Gastroesophageal sphincter (tissue), 3 donors: ENCODE measurements at regions not wholly inside any gene's neighbourhood (a gene's known extent, or its start where the extent isn't known, plus 50 kb on each side); places are given as distances from the start of the nearest gene placed in this dataset.

Experiments
- CTCF ChIP-seq, 4 experiments: fragments of 200-600 bp in 2 of 4; fragments of 450-650 bp in 2 of 4; sonication (generic) in 1 of 4; IDR thresholded peaks; one replicate each; pipeline ENCODE4 v1.5.1; 2017 to 2019; ENCODE audit warnings: antibody characterized with exemption in 4 of 4, mild to moderate bottlenecking in 2 of 4, moderate library complexity in 2 of 4
- EP300 ChIP-seq: sonication (generic); formaldehyde crosslinking; IDR thresholded peaks from one replicate; pipeline ENCODE4 v1.6.1; 2017; ENCODE audit warnings: antibody characterized with exemption, mild to moderate bottlenecking
- POLR2A ChIP-seq, 2 donors: fragments of 450-650 bp; IDR thresholded peaks; one replicate each; pipeline ENCODE4 v1.6.1; 2017; ENCODE audit warnings: antibody characterized with exemption in 2 of 2, mild to moderate bottlenecking in 2 of 2, moderate library complexity in 1 of 2
- POLR2AphosphoS5 ChIP-seq: sonication (generic); formaldehyde crosslinking; IDR thresholded peaks from one replicate; pipeline ENCODE4 v1.6.1; 2017; ENCODE audit warnings: antibody characterized with exemption

GRCh38 chr16:51986301-51986700, 560.6 kb downstream of the TOX3 start:
- no peak for TF ChIP-seq POLR2A (IDR thresholded peaks at IDR 0.05)
- no peak for TF ChIP-seq CTCF (IDR thresholded peaks at IDR 0.05)
- TF ChIP-seq EP300 = no peak
- TF ChIP-seq POLR2AphosphoS5 = no peak
